ENCODE measurements at regions not wholly inside any gene's neighbourhood (a gene's known extent, or its start where the extent isn't known, plus 50 kb on each side); places are given as distances from the start of the nearest gene placed in this dataset.

DNA sequence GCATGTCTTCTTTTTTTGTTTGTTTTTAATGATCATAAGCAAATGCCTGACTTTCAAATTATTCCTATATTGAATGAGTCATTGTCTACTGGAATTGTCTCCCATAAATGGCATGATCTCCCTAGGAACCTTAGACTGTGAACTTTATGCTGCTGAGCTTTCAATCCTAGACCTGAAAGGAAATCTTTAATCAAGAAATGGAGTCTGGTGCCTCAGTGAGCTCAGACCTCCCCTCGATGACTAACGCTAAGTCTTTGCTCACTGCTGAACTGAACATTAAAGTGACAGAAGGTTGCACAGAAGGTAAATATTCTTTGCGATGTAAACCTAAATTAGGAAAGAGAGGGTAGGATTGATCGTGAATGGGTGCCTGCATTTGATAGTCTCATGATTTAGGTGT lies 745.2 kb upstream of the WWC1 start:
- TF ChIP-seq, protein P1, sequence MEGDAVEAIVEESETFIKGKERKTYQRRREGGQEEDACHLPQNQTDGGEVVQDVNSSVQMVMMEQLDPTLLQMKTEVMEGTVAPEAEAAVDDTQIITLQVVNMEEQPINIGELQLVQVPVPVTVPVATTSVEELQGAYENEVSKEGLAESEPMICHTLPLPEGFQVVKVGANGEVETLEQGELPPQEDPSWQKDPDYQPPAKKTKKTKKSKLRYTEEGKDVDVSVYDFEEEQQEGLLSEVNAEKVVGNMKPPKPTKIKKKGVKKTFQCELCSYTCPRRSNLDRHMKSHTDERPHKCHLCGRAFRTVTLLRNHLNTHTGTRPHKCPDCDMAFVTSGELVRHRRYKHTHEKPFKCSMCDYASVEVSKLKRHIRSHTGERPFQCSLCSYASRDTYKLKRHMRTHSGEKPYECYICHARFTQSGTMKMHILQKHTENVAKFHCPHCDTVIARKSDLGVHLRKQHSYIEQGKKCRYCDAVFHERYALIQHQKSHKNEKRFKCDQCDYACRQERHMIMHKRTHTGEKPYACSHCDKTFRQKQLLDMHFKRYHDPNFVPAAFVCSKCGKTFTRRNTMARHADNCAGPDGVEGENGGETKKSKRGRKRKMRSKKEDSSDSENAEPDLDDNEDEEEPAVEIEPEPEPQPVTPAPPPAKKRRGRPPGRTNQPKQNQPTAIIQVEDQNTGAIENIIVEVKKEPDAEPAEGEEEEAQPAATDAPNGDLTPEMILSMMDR (IDR thresholded peaks at IDR 0.05) = no peak
- no peak for TF ChIP-seq EZH2 (IDR thresholded peaks at IDR 0.05; ENCODE audit: borderline replicate concordance, insufficient read depth, low read depth, low read length, poor library complexity, severe bottlenecking)
